HCT116 (cell line): ENCODE measurements at regions not wholly inside any gene's neighbourhood (a gene's known extent, or its start where the extent isn't known, plus 50 kb on each side); places are given as distances from the start of the nearest gene placed in this dataset.

ENCODE experiments used
- ATAC-seq: fragments of 200-7000 bp; cut with Tn5 transposase; 2 replicates; pipeline ENCODE4 v1.9.1; 2020; ENCODE audit warnings: mild to moderate bottlenecking, moderate library complexity
- BruUV-seq: library from RNA; stranded (reverse); fragments of 400-500 nt; replicated peaks from 2 replicates; lab custom pipeline; 2021; lab: Mats Ljungman, UMichigan
- CTCF ChIA-PET: fragments of 300-600 bp; sonication (Branson Sonifier 250); formaldehyde crosslinking; loops from one replicate; lab custom pipeline; 2021; ENCODE audit warnings: antibody characterized with exemption; lab: Charles Lee
- POLR2A ChIA-PET: fragments of 300-600, 350-600 bp; sonication (Branson Sonifier 250); formaldehyde crosslinking; loops from one replicate; lab custom pipeline; 2021; ENCODE audit warnings: antibody characterized with exemption; lab: Charles Lee
- RAD21 ChIA-PET, 2 experiments: fragments of 300-600 bp; sonication (Branson Sonifier 250); formaldehyde crosslinking; loops; one replicate each; lab custom pipeline; 2023; ENCODE audit warnings: low total read pairs in 2 of 2; ENCODE audit not compliant: uncharacterized antibody in 2 of 2, unreplicated experiment in 2 of 2, low non-redundant PET in 1 of 2; lab: Charles Lee
- DNase-seq: peaks from one replicate; pipeline ENCODE4 v3.0.0-alpha.2; 2010; ENCODE audit warnings: low read depth, low spot score
- H2AFZ ChIP-seq: fragments of 200-600 bp; shearing (Covaris generic), sonication (generic); 2 replicates; pipeline ENCODE4 v1.6.1; 2017; ENCODE audit warnings: low read depth, mixed run types, mixed read lengths, antibody characterized with exemption, low read length; ENCODE audit not compliant: poor library complexity, severe bottlenecking
- H3K27ac ChIP-seq: 2 replicates; pipeline ENCODE4 v1.5.1; 2012; ENCODE audit warnings: low read depth, low read length
- H3K27me3 ChIP-seq: fragments of 200-600 bp; sonication (generic); 2 replicates; pipeline ENCODE4 v1.6.1; 2016; ENCODE audit warnings: mixed run types, low read length, mixed read lengths; ENCODE audit not compliant: insufficient read depth
- H3K36me3 ChIP-seq, 2 experiments: fragments of 200-500 bp in 1 of 2; fragments of 200-600 bp in 1 of 2; sonication (Bioruptor generic) in 1 of 2; sonication (generic) in 1 of 2; 2 replicates each; pipeline versions ENCODE4 v1.5.1 to v1.6.1; 2014 to 2016; ENCODE audit warnings: low read length in 2 of 2, inconsistent platforms in 1 of 2, mixed read lengths in 1 of 2, mixed run types in 1 of 2; ENCODE audit not compliant: insufficient read depth in 2 of 2, control insufficient read depth in 1 of 2
- H3K4me1 ChIP-seq, 2 experiments: fragments of 200-600 bp in 1 of 2; sonication (generic) in 1 of 2; 2 replicates each; pipeline versions ENCODE4 v1.5.1 to v1.6.1; 2012 to 2017; ENCODE audit warnings: low read length in 2 of 2, inconsistent platforms in 1 of 2, mild to moderate bottlenecking in 1 of 2, mixed read lengths in 1 of 2, mixed run types in 1 of 2, moderate library complexity in 1 of 2; ENCODE audit not compliant: insufficient read depth in 2 of 2, control insufficient read depth in 1 of 2
- H3K4me2 ChIP-seq: fragments of 200-600 bp; sonication (generic); 2 replicates; pipeline ENCODE4 v1.6.1; 2017; ENCODE audit warnings: mixed run types, low read length, mixed read lengths
- H3K4me3 ChIP-seq, 2 experiments: fragments of 200-600 bp in 1 of 2; sonication (generic) in 1 of 2; replicated peaks in 1 of 2; 2 replicates each; pipeline ENCODE4 v1.5.1; 2011 to 2016; ENCODE audit warnings: low read length in 2 of 2, control low read depth in 1 of 2, low read depth in 1 of 2, mild to moderate bottlenecking in 1 of 2, mixed read lengths in 1 of 2, mixed run types in 1 of 2
- H3K79me2 ChIP-seq: fragments of 200-600 bp; sonication (generic); 2 replicates; pipeline ENCODE4 v1.6.1; 2017; ENCODE audit warnings: mild to moderate bottlenecking, mixed run types, low read length, moderate library complexity, mixed read lengths; ENCODE audit not compliant: insufficient read depth
- H3K9ac ChIP-seq: fragments of 200-600 bp; sonication (generic); 2 replicates; pipeline ENCODE4 v1.6.1; 2016; ENCODE audit warnings: low read length, mixed read lengths
- H3K9me2 ChIP-seq: fragments of 200-600 bp; sonication (generic), shearing (Covaris generic); 2 replicates; pipeline ENCODE4 v1.6.1; 2017; ENCODE audit warnings: mixed run types, mild to moderate bottlenecking, moderate library complexity; ENCODE audit not compliant: insufficient read depth
- H3K9me3 ChIP-seq, 2 experiments: fragments of 200-500 bp in 1 of 2; fragments of 200-600 bp in 1 of 2; sonication (Bioruptor generic) in 1 of 2; sonication (generic) in 1 of 2; 2 replicates each; pipeline ENCODE4 v1.6.1; 2014 to 2017; ENCODE audit warnings: low read length in 2 of 2, mixed read lengths in 2 of 2, inconsistent platforms in 1 of 2, low read depth in 1 of 2, mild to moderate bottlenecking in 1 of 2, mixed run types in 1 of 2, moderate library complexity in 1 of 2; ENCODE audit not compliant: control insufficient read depth in 1 of 2, insufficient read depth in 1 of 2
- H4K20me1 ChIP-seq: fragments of 200-600 bp; sonication (generic), shearing (Covaris generic); 2 replicates; pipeline ENCODE4 v1.6.1; 2017; ENCODE audit warnings: mixed run types, mild to moderate bottlenecking, moderate library complexity; ENCODE audit not compliant: insufficient read depth
- JUND ChIP-seq: IDR thresholded peaks from 2 replicates; pipeline ENCODE4 v1.6.1; 2012
- POLR2AphosphoS5 ChIP-seq: IDR thresholded peaks from 2 replicates; pipeline ENCODE4 v1.6.1; 2011; ENCODE audit warnings: mild to moderate bottlenecking, low read depth, low read length, moderate library complexity
- REST ChIP-seq: IDR thresholded peaks from 2 replicates; pipeline ENCODE4 v1.6.1; 2012; ENCODE audit warnings: low read depth
- SIN3A ChIP-seq: IDR thresholded peaks from 2 replicates; pipeline ENCODE4 v1.6.1; 2012; ENCODE audit warnings: low read depth
- SP1 ChIP-seq: IDR thresholded peaks from 2 replicates; pipeline ENCODE4 v1.6.1; 2012; ENCODE audit warnings: low read depth
- SRF ChIP-seq: IDR thresholded peaks from 2 replicates; pipeline ENCODE4 v1.6.1; 2012; ENCODE audit warnings: low read depth
- YY1 ChIP-seq: IDR thresholded peaks from 2 replicates; pipeline ENCODE4 v1.6.1; 2011; ENCODE audit warnings: low read length, low read depth, moderate library complexity, mild to moderate bottlenecking; ENCODE audit not compliant: insufficient replicate concordance; ENCODE audit errors: extremely low read depth
- intact Hi-C: fragments of 100-400 bp; cut with micrococcal nuclease; formaldehyde crosslinking; loops from 2 replicates; pipeline ENCODE4 v1.10.0; 2022
- TF ChIP-seq, protein P1 (sequence below), 3 experiments: fragments of 200-600 bp in 1 of 3; sonication (generic) in 1 of 3; IDR thresholded peaks in 2 of 3; conservative IDR thresholded peaks in 1 of 3; 2 replicates each; pipeline ENCODE4 v1.5.1; 2012 to 2017; ENCODE audit warnings: low read depth in 2 of 3, low read length in 2 of 3, antibody characterized with exemption in 1 of 3, borderline replicate concordance in 1 of 3, control low read depth in 1 of 3, mild to moderate bottlenecking in 1 of 3, mixed read lengths in 1 of 3, mixed run types in 1 of 3, moderate library complexity in 1 of 3; ENCODE audit not compliant: insufficient read depth in 1 of 3
- TF ChIP-seq, protein P2 (sequence below): IDR thresholded peaks from 2 replicates; pipeline ENCODE4 v1.6.1; 2012

GRCh38 chr15:94970802-94971201 lies 739.4 kb downstream of the MCTP2 start:
- H3K9me3 ChIP-seq, result no peaks in the 10 kb centered on the region
- ChIA-PET CTCF (no interaction called here), POLR2A (no interaction called here), RAD21 (no interaction called here)
- H3K4me1 ChIP-seq, result no peaks in the 10 kb centered on the region
- H3K4me3 ChIP-seq, result no peak overlapping the region
- no peaks in the 10 kb centered on the region for H4K20me1 ChIP-seq
- H3K27ac ChIP-seq, result no peak overlapping the region
- no peak overlapping the region for H3K9ac ChIP-seq
- H2AFZ ChIP-seq, result no peak overlapping the region
- DNase-seq (no peak), ATAC-seq (no peak)
- no TSS peak for BruUV-seq
- no peaks in the 10 kb centered on the region for H3K27me3 ChIP-seq
- H3K36me3 ChIP-seq, result no peaks in the 10 kb centered on the region
- TF ChIP-seq POLR2AphosphoS5 (no peak), YY1 (no peak), JUND (no peak), SRF (no peak)
- no peaks in the 10 kb centered on the region for H3K9me2 ChIP-seq
- intact Hi-C loops, result no loop called here
- no peaks in the 10 kb centered on the region for H3K79me2 ChIP-seq
- no peak overlapping the region for H3K4me2 ChIP-seq

DNA sequence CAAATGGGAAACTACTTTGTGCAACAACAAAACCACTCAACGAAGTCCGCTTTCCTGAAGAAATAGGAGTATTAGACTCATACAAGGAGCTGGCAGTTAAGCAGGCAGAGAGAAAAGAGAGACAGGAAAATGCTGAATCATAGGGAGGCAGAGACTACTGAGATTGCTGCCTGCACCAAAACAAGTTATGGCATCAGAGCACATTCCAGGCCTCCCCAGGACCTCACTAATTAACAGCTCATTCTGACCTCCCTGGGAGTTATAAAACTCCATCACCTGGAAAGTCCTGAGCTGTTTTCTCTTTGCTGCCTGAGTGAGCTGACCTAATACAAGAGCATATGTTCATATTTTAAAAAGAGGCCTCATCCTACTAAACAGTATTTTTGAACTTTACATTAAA lies 741.0 kb downstream of the MCTP2 start:
- H3K27me3 ChIP-seq, result no peaks in the 10 kb centered on the region
- POLR2A ChIA-PET, result no interaction called here
- H4K20me1 ChIP-seq, result no peaks in the 10 kb centered on the region
- H3K4me3 ChIP-seq, result no peak overlapping the region
- H3K36me3 ChIP-seq, result no peaks in the 10 kb centered on the region
- H3K4me1 ChIP-seq, result no peaks in the 10 kb centered on the region
- CTCF ChIA-PET, result no interaction called here
- no peaks in the 10 kb centered on the region for H3K9me2 ChIP-seq
- no peak overlapping the region for H2AFZ ChIP-seq
- RAD21 ChIA-PET, result no interaction called here
- ATAC-seq, result no peak
- H3K9ac ChIP-seq, result no peak overlapping the region
- H3K27ac ChIP-seq, result no peak overlapping the region
- intact Hi-C loops, result no loop called here
- no TSS peak for BruUV-seq
- no peaks in the 10 kb centered on the region for H3K79me2 ChIP-seq
- no peaks in the 10 kb centered on the region for H3K9me3 ChIP-seq
- TF ChIP-seq SP1, result no peak
- no peak for TF ChIP-seq POLR2AphosphoS5
- TF ChIP-seq, protein P1, sequence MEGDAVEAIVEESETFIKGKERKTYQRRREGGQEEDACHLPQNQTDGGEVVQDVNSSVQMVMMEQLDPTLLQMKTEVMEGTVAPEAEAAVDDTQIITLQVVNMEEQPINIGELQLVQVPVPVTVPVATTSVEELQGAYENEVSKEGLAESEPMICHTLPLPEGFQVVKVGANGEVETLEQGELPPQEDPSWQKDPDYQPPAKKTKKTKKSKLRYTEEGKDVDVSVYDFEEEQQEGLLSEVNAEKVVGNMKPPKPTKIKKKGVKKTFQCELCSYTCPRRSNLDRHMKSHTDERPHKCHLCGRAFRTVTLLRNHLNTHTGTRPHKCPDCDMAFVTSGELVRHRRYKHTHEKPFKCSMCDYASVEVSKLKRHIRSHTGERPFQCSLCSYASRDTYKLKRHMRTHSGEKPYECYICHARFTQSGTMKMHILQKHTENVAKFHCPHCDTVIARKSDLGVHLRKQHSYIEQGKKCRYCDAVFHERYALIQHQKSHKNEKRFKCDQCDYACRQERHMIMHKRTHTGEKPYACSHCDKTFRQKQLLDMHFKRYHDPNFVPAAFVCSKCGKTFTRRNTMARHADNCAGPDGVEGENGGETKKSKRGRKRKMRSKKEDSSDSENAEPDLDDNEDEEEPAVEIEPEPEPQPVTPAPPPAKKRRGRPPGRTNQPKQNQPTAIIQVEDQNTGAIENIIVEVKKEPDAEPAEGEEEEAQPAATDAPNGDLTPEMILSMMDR (IDR thresholded peaks at IDR 0.05 in 2 of 3, conservative IDR thresholded peaks at IDR 0.05 in 1 of 3; ENCODE audit: borderline replicate concordance in 1 of 3, insufficient read depth in 1 of 3, low read depth in 2 of 3, low read length in 2 of 3), result no peak
- TF ChIP-seq REST, result no peak
- no peak for TF ChIP-seq SIN3A
- TF ChIP-seq, protein P2, sequence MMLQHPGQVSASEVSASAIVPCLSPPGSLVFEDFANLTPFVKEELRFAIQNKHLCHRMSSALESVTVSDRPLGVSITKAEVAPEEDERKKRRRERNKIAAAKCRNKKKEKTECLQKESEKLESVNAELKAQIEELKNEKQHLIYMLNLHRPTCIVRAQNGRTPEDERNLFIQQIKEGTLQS, result no peak
- TF ChIP-seq, all 23 proteins: peak for 0
- no peak for DNase-seq
- no peak overlapping the region for H3K4me2 ChIP-seq
